OCI-LY1 (cell line): ENCODE measurements at regions not wholly inside any gene's neighbourhood (a gene's known extent, or its start where the extent isn't known, plus 50 kb on each side); places are given as distances from the start of the nearest gene placed in this dataset.

Source experiments
- EZH2 ChIP-seq: fragments of 200-600 bp; sonication (generic), shearing (Covaris generic); IDR thresholded peaks from 2 replicates; pipeline ENCODE4 v1.8.0; 2017; ENCODE audit warnings: borderline replicate concordance, mixed run types, mild to moderate bottlenecking, antibody characterized with exemption, low read length, moderate library complexity, mixed read lengths
- TF ChIP-seq, protein P1 (sequence below): fragments of 200-600 bp; sonication (generic), shearing (Covaris generic); IDR thresholded peaks from 2 replicates; pipeline ENCODE4 v1.5.1; 2017; ENCODE audit warnings: mild to moderate bottlenecking, antibody characterized with exemption, low read length, moderate library complexity, mixed read lengths

DNA sequence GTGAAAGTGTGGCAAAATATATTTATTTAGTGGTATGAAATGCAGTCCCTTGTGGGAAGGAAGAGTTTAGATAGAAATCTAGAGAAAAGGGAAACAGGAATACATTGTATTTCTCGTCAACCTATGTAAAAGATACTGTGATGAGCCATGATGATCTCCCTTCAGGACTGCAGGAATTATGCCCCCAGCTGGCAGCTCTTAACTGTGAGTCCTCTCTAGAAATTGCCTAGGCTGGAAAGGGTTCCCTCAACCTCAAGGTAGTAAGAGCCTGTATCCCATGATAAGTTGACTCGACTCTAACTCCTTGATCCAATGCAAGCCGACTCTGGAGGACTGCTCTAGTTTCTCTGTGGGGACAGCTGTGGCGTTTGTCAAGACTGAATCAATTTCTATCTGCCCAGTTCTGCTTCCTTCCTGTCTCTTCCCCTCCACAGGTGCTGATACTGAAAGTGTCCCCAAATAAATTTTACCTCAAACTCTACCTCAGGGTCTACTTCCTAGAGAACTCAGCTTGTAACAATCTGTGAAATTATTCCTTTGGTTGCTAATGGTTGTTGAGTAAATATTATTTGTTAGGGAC lies 897.3 kb downstream of the METTL15 start:
- TF ChIP-seq, protein P1, sequence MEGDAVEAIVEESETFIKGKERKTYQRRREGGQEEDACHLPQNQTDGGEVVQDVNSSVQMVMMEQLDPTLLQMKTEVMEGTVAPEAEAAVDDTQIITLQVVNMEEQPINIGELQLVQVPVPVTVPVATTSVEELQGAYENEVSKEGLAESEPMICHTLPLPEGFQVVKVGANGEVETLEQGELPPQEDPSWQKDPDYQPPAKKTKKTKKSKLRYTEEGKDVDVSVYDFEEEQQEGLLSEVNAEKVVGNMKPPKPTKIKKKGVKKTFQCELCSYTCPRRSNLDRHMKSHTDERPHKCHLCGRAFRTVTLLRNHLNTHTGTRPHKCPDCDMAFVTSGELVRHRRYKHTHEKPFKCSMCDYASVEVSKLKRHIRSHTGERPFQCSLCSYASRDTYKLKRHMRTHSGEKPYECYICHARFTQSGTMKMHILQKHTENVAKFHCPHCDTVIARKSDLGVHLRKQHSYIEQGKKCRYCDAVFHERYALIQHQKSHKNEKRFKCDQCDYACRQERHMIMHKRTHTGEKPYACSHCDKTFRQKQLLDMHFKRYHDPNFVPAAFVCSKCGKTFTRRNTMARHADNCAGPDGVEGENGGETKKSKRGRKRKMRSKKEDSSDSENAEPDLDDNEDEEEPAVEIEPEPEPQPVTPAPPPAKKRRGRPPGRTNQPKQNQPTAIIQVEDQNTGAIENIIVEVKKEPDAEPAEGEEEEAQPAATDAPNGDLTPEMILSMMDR = no peak
- no peak for TF ChIP-seq EZH2
